SKM-1 (cell line): ENCODE measurements at regions not wholly inside any gene's neighbourhood (a gene's known extent, or its start where the extent isn't known, plus 50 kb on each side); places are given as distances from the start of the nearest gene placed in this dataset.

ENCODE experiments used
- DNase-seq: peaks from one replicate; lab custom pipeline; 2025; ENCODE audit not compliant: unreplicated experiment; lab: John Stamatoyannopoulos, UW

DNA sequence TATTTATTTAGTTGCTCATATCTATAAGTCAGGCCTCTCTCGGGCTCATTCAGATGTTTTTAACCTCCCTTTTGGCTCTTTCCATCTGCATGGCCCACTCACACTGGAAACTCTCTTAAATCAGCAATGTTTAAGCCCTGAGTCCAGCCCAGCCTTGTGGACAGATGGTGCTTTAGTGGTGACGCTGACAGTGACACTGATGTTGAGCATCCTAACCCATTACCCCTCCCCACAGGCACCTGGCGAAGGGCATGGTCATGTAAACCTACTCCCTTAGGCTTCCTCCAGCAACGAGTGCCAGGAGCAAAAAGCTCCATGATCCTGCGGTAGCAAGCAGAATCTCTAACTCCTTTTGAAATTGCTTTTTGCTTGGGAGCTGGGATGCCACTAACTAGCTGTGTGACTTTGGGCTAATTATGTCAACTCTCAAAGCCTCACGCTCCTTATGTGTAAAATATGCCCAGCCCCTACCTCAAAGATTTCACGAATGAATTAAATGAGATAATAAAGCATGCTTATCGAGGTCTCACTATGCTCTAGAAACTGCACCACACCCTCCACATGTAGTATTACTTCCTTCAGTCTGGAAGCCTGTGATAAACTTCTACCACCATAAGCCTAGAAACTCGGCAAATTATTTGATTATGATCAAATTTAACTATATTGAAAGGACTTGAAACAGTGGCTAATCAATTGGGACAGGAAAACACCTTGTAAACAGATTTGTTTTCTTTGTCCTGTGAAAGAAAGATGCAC, 569.4 kb downstream of the BCOR start:
- no peak for DNase-seq

DNA sequence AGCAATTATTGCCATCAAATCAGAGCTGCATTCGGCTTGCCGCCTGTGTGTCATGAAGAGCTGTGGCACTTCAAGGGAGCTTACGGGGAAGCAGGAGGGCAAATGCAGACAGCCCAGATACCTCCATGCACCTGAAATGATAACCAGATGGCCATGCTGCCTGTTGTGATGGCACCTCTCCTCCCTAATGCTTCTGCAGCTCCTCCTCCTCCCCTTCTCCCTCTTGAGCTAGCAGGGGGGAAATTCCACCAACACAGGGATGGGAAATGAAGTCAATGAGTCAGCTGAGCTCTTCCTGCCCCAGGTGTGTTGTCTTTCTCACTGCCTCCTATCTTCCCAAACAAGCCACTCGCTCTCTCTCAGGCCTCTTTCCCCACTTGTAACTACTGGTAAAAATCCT, 565.0 kb downstream of the BCOR start:
- DNase-seq: no peak

DNA sequence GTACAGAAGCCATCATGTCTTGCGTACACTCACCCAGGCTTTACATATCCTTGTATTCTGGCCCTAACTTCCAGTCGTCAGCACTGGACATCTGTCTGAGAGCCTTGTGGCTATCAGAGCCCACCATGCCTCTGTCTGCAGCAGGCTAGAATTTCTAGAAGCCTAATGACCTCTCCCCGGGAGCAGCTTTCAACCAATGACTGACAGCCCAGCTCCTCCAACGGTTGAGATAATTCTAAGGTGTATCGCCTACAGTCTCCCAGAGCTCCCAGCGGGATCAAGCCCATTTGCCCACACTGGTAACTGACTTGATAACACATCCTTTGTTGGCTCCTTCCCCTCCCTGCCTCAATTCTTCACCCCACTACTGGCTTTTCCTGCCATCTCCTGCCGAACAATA, 562.8 kb downstream of the BCOR start:
- DNase-seq: no peak

DNA sequence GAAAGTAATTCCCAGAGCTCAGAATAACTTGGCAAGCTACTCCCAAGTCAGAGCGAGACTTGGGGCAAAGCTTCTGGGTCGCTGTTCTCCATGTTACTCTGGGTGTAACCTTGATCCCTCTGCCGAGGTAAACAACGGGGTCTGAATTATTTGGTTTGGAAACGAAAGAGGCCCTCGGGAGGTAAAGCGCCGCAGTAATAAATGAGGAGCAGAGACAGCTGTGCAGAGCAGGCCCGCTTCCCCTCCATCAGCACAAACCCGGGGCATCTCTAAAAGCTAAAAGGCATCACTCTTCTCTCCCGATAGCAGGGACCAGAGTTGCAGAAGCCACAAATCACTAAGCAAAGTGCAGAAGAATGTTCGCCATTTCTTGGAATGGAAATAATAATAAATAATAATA, 561.5 kb downstream of the BCOR start:
- DNase-seq: no peak

DNA sequence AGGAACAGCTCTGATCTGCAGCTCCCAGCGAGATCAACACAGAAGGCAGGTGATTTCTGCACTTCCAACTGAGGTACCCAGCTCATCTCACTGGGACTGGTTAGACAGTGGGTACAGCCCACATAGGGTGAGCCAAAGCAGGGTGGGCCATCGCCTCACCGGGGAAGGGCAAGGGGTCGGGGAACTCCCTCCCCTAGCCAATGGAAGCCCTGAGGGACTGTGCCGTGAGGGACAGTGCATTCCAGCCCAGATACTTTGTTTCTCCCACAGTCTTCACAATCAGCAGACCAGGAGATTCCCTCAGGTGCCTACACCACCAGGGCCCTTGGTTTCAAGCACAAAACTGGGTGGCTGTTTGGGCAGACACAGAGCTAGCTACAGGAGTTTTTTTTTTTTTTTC, 555.9 kb downstream of the BCOR start:
- no peak for DNase-seq

DNA sequence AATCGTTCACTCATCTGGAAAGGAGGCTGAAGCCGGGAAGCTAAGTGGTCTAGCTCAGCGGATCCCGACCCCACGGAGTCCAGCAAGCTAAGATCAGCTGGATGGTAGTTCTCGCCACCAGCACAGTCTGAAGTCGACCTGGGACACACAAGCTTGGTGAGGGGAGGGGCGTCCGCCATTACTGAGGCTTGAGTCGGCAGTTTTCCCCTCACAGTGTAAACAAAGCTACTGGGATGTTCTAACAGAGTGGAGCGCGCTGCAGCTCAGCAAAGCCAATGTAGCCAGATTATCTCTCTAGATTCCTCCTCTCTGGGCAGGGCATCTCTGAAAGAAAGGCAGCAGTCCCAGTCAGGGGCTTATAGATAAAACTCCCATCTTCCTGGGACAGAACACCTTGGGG, 555.4 kb downstream of the BCOR start:
- DNase-seq: no peak

- no peak for DNase-seq
These were observed 546.9 kb downstream of the BCOR start for GRCh38 chrX:39550795-39551361.

DNA sequence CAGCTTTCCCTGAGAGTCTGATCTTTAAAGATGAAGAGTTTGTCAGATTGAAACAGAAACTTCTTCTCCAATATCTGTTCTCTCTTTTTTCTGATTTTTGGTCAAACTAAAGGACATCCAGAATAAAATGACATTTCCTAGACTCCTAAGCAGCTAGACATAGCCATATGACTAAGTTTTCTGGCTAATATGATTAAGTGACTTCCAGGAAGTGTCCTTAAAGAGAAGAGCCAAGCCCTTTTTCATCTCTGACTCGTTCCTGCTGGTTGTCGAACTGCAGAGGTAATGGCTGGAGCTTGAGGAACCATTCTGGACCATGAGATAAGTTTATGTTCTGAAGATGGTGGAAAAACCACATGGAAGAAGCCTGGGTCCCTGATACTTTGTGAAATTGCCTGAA, 546.0 kb downstream of the BCOR start:
- DNase-seq: no peak

- no peak for DNase-seq
These were observed 542.3 kb downstream of the BCOR start for GRCh38 chrX:39555431-39555830.

DNA sequence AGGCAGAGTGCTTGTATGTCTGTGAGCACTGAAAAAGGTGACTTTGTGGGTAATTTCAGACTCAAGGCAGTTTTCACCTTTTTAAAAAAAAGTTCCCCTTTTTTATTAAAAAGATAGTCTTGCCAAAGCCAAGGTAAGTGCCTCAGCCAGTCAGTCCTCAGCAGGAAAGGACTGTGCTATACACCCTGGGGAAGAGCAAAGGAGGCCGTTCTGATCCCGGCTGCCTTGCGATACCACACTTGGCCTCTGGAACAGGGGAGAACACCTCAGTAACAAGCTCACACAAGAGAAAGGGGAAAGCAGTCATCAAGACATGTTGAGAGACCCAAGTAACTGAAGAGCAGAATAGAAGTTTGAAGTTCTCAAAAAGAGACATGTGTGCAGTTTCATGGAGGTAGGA, 541.7 kb downstream of the BCOR start:
- DNase-seq: no peak

DNA sequence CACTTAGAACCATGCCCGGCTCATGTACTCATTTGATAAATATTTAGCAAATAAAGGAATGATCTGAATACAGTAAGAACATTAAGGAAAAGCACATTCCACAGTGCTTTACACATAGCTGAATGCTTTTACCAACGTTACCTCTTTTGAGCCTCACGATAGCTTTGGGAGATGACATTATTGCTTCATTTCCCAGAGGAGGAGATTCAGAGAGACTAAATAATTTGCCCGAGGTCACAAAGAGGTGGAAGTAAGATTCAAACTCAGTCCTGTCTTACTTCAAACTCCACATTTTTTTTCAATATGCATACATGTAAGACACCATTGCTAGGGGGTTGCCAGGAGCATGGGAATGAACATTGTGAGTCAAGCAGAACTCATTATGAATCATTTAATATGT, 538.5 kb downstream of the BCOR start:
- no peak for DNase-seq

DNA sequence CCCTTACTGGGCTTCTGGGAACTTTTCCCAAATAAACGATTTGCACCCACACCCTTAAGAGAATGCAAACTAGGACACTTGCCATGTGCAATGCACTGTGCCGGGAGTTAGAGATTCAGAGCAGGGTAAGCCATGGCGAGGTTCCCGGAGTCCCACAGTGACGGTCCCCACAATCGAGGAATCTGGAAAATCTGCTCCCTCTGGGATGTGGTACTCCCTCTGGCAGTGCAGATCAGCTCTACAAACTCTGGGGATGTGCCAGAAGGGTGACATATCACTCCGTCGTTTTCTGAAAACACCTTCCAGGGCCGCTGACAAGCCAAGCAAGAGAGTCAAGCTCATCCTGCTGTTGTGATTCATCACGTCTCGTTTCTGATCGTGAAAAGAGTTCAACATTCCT, 537.5 kb downstream of the BCOR start:
- no peak for DNase-seq

DNA sequence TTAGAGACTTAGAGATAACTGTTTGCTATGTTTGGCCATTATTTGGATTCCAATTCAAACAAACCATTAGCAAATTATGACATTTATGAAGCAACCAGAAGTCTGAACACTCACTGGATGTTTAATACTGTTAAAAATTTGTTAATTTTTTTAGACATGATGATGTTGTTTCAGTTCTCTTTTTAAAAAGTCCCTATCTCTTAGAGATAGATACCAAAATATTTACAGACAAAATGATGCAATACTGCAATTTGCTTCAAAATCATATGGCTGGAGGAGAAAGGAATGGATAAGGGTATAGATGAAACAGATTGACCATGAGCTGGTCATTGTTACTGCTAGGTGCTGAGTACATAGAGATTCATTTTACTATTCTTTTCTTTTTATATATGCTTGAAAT, 534.6 kb downstream of the BCOR start:
- no peak for DNase-seq

GRCh38 chrX:39564751-39565150, 533.0 kb downstream of the BCOR start:
- DNase-seq: no peak

- no peak for DNase-seq
These were observed 523.6 kb downstream of the BCOR start for GRCh38 chrX:39574178-39574577.

GRCh38 chrX:39576041-39576872, 521.5 kb downstream of the BCOR start:
- DNase-seq: no peak

GRCh38 chrX:39577206-39577984, 520.4 kb downstream of the BCOR start:
- no peak for DNase-seq

GRCh38 chrX:39577985-39578869, 519.5 kb downstream of the BCOR start:
- DNase-seq: no peak

GRCh38 chrX:39580043-39580442, 517.7 kb downstream of the BCOR start:
- no peak for DNase-seq

DNA sequence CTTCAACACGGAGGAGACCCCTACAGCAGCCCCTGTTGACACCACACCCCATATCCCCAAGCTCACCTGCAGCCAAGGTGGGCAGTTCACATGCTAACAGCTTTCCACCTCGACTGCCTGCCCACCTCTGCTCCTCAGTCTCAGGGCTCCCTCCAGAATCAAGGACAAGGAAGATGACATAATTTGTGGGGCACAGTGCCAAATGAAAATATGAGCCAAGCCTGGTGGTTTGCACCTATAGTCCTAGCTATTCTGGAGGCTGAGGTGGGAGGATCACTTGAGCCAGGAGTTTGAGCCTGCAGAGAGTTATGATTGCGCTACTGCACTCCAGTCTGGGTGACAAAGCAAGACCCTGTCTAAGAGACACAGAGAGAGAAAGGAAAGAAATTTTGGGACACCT, 516.3 kb downstream of the BCOR start:
- no peak for DNase-seq
